ENCODE measurements at regions not wholly inside any gene's neighbourhood (a gene's known extent, or its start where the extent isn't known, plus 50 kb on each side); places are given as distances from the start of the nearest gene placed in this dataset.

DNA sequence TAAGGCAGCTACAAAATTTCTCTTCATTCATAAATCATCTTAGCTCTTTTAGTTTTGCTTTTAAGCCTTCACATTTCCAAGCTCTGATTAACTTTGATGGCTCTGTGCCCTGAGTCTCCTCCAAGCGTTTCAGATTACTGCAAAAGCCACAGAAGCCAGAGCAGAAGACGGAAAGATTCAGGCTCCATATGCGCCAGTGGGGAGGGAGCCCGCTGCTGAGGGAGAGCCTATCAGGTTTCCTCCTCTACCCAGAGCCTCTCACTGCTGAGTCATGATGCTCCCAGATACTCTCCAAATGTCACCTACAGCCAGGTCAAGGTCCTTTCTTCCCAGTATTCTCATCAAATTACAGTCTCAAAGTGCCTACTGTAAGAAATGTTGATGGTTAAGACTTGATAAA is 193.6 kb downstream of the RAP2A start (continued):
- no peak for TF ChIP-seq ZEB1 (IDR thresholded peaks at IDR 0.05; ENCODE audit: insufficient replicate concordance, low read depth)
- TF ChIP-seq CEBPB (IDR thresholded peaks at IDR 0.05; ENCODE audit: borderline replicate concordance, low read depth, low read length), result no peak
- no peak for TF ChIP-seq FOXC1 (CRISPR knock-in tag; IDR thresholded peaks at IDR 0.05; ENCODE audit: borderline replicate concordance)
- no peak for TF ChIP-seq STAT5B (CRISPR knock-in tag; IDR thresholded peaks at IDR 0.05)
- TF ChIP-seq, protein P1, sequence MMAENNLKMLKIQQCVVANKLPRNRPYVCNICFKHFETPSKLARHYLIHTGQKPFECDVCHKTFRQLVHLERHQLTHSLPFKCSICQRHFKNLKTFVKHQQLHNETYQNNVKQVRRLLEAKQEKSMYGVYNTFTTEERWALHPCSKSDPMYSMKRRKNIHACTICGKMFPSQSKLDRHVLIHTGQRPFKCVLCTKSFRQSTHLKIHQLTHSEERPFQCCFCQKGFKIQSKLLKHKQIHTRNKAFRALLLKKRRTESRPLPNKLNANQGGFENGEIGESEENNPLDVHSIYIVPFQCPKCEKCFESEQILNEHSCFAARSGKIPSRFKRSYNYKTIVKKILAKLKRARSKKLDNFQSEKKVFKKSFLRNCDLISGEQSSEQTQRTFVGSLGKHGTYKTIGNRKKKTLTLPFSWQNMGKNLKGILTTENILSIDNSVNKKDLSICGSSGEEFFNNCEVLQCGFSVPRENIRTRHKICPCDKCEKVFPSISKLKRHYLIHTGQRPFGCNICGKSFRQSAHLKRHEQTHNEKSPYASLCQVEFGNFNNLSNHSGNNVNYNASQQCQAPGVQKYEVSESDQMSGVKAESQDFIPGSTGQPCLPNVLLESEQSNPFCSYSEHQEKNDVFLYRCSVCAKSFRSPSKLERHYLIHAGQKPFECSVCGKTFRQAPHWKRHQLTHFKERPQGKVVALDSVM (CRISPR knock-in tag; IDR thresholded peaks at IDR 0.05), result no peak

DNA sequence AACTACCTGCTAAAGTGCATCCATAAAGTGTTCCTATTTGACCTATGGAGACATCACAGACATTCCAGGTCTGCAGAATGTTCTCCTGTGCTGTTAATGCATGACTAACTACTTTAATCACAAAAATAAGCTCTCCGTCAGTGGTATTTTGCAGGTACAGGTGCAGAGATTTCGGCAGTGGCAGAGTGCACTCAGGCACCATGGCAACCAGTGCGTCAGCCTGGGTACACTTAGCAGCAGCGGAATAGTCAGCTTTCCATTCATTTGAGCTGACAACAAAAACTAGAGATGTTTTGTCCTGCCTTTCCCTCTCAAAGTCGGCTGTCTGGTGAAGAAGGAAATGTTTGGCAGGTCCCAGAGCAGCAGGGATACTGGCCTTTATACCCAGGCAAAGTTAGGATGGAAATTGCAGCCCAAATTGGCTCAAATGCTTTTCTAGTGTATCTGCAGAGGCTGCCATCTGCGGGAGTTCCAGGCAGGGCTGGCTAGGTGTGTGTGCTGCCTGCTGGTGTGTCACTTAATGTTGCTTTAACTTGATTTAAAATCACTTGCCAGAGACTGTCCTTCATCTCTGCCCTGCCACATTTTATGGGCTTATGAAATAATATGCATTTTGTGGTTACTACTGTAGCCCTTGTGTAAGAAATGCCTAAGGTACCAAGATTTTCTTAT is 195.8 kb downstream of the RAP2A start:
- Histone ChIP-seq H4K20me1 (ENCODE audit: insufficient read depth, low read length) (no peaks in the 10 kb centered on the region), H3K36me3 (replicated peaks in 1 of 2; ENCODE audit: control insufficient read depth in 1 of 2, insufficient read depth in 2 of 2, low read length in 2 of 2) (no peaks in the 10 kb centered on the region), H2AFZ (ENCODE audit: low read length) (no peak overlapping the region), H3K9me3 (ENCODE audit: low read length) (peaks cover 9% of the 10 kb centered on the region; the same call in 1 of the 2 replicates), H3K4me3 (replicated peaks in 1 of 3; ENCODE audit: insufficient read depth in 1 of 3, low read depth in 2 of 3, low read length in 3 of 3) (no peak overlapping the region), H3K27me3 (ENCODE audit: control insufficient read depth in 1 of 2, insufficient read depth in 2 of 2, low read length in 2 of 2) (peaks cover 0 to 1% of the 10 kb centered on the region in 2 experiments; a peak in 2 of 5 replicates), H3K79me2 (ENCODE audit: insufficient read depth, low read length) (no peaks in the 10 kb centered on the region), H3K4me1 (ENCODE audit: insufficient read depth, low read length) (no peaks in the 10 kb centered on the region), H3K27ac (ENCODE audit: extremely low read length, insufficient read depth, low read length) (no peak overlapping the region), H3K4me2 (ENCODE audit: low read depth, low read length) (no peak overlapping the region), H3K9ac (ENCODE audit: insufficient read depth, low read depth, low read length) (no peak overlapping the region)
- TF ChIP-seq ZNF776 (CRISPR knock-in tag; IDR thresholded peaks at IDR 0.05), result no peak
- TF ChIP-seq RFX5 (IDR thresholded peaks at IDR 0.05; ENCODE audit: low read depth, low read length), result 0 out of 2 replicates have a peak, but pooled peaks have one; percentile 11
- DNase-seq (ENCODE audit: low spot score) (no peak), ATAC-seq (no peak), FAIRE-seq (no peak)
- no TSS peak for BruUV-seq (replicated peaks)
- in situ Hi-C loops (cut with HindIII; ENCODE audit: extremely low pct_ligation_motif_present, low pct_unique_long_range_greater_than_20kb), result no loop called here
- 36% methylated on average over 4 of the region's 6 CpGs for WGBS (ENCODE audit: low lambda C conversion rate)
- POLR2A ChIA-PET, result no interaction called here
- intact Hi-C loops (cut with micrococcal nuclease; ENCODE audit: unreplicated experiment), result loop anchor here (5.0 kb wide), 1 partner anchor 52 kb away; no protein-coding TSS in a partner anchor
- CTCF ChIA-PET (ENCODE audit: low intra/inter-chr PET ratio, low total read pairs), result no interaction called here
